ENCODE measurements at regions not wholly inside any gene's neighbourhood (a gene's known extent, or its start where the extent isn't known, plus 50 kb on each side); places are given as distances from the start of the nearest gene placed in this dataset.

DNA sequence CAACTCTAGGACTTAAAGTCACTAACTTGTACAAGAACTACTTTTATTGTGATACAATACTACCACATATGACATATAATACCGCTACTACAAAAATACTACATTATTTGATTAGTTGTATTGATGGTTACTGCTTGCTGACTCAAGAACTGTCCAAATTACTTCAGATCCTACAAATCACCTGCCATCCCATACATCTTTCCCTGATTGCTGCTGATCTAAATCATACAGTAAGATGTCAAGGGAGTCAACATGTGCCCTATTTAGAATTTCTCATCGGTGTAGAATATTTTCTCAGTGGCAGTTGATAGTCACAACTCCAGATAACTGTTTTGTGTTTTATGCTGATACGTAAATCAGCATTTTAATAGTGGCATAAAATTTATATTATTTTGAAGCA lies 161.0 kb upstream of the DSEL start:
- TF ChIP-seq, protein P1, sequence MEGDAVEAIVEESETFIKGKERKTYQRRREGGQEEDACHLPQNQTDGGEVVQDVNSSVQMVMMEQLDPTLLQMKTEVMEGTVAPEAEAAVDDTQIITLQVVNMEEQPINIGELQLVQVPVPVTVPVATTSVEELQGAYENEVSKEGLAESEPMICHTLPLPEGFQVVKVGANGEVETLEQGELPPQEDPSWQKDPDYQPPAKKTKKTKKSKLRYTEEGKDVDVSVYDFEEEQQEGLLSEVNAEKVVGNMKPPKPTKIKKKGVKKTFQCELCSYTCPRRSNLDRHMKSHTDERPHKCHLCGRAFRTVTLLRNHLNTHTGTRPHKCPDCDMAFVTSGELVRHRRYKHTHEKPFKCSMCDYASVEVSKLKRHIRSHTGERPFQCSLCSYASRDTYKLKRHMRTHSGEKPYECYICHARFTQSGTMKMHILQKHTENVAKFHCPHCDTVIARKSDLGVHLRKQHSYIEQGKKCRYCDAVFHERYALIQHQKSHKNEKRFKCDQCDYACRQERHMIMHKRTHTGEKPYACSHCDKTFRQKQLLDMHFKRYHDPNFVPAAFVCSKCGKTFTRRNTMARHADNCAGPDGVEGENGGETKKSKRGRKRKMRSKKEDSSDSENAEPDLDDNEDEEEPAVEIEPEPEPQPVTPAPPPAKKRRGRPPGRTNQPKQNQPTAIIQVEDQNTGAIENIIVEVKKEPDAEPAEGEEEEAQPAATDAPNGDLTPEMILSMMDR (IDR thresholded peaks at IDR 0.05; ENCODE audit: insufficient read depth, low read depth, low read length, missing control alignments) = no peak
- no peak for DNase-seq (ENCODE audit: low read depth)
- H3K4me3 ChIP-seq (ENCODE audit: low read depth, low read length) = no peak overlapping the region

DNA sequence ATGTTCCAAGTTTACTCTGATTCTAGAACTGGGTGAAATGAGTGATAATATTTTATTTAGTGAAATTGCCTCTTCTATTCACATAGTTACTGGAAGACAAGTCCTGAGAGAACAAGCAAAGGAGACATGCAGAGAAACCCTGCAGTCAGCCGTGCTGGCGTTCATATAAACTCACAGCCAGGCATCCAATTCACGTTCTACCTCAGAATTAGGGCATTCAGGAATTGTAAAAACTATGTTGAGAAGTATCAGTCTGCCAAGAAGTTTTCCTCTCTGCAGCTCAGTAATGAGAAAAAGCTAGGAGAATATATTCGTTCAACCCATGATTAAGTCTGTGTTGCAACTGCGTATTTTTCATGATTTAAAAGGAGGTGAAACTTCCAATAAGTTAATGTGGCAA lies 156.2 kb upstream of the DSEL start:
- TF ChIP-seq, protein P1 (IDR thresholded peaks at IDR 0.05; ENCODE audit: insufficient read depth, low read depth, low read length, missing control alignments) = no peak
- no peak overlapping the region for H3K4me3 ChIP-seq (ENCODE audit: low read depth, low read length)
- DNase-seq (ENCODE audit: low read depth) = no peak

DNA sequence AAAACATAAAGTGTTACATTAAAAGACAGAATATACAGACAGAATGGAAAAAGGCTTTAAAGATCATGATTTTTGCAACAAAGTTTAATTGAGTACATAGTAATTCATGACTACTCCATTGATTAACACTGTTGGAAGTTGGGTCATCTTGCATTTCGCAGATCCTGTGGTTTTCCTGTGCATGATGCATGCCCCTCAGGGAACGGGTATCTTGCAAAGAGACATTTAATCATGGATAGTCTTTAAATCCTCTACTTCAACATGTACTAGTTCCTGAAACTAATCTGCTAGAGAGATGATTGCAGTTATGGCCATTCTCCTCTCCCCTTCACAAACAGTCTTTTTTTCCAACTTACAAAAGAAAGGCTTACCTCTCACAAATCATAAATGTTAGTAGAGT lies 155.6 kb upstream of the DSEL start:
- H3K4me3 ChIP-seq (ENCODE audit: low read depth, low read length) = no peak overlapping the region
- DNase-seq (ENCODE audit: low read depth) = no peak
- TF ChIP-seq, protein P1 (IDR thresholded peaks at IDR 0.05; ENCODE audit: insufficient read depth, low read depth, low read length, missing control alignments) = no peak

DNA sequence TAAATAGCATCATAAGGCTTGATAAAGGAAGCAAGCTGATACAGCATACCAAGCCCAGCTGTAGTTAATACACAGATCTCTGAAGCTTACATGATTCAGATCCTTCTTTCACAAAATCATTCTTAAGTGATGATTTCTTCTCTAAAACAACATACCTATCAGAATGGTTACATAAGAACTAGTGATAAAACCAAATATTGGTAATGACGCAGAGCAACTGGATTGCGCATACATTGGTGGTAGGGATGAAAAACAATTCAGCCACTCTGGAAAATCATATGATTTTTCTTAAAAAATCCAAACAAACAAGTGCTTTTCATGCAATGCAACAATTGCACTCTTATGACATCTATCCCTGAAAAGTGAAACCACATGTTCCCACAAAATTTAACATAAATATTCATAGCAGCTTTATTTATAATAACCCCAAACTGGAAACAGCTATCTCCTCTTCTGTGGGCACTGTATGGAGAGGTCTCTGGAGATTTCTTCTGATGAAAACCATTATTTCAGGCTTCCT lies 153.6 kb upstream of the DSEL start:
- TF ChIP-seq, protein P1 (IDR thresholded peaks at IDR 0.05; ENCODE audit: insufficient read depth, low read depth, low read length, missing control alignments) = no peak
- no peak for DNase-seq (ENCODE audit: low read depth)
- no peak overlapping the region for H3K4me3 ChIP-seq (ENCODE audit: low read depth, low read length)

DNA sequence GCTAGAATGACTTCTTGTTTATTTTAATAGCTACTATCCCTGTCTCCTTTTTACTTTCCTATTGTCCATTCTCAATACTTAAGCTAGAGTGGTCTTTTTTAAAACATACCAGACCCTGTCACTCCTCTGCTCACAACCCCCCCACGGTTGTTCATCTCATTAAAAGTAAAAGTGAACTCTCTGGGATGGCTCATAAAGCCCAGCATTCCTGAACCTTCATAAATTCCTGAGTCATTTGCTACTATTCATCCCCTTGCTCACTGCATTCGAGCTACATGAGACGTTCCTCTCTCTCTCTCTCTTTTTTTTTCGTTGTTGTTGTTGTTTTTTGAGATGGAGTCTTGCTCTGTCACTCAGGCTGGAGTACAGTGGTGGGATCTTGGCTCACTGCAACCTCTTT lies 148.7 kb upstream of the DSEL start:
- TF ChIP-seq, protein P1 (IDR thresholded peaks at IDR 0.05; ENCODE audit: insufficient read depth, low read depth, low read length, missing control alignments) = no peak
- no peak overlapping the region for H3K4me3 ChIP-seq (ENCODE audit: low read depth, low read length)
- DNase-seq (ENCODE audit: low read depth) = no peak

DNA sequence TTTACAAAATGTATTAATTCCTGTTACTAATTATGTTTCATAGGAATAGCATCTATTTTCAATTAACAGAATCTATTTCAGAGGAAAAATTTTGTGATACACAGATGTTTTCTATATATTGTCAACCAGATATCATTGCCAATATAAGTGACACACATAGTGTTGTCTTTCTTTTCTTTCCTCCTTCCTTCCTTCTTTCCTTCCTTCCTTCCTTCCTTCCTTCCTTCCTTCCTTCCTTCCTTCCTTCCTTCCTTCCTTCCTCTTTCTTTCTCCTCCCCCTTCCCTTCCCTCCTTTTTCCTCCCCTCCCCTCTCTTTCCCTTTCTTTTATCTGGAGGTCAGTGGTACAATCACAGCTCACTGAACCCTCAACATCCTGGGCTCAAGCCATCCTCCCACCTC lies 146.5 kb upstream of the DSEL start:
- H3K4me3 ChIP-seq (ENCODE audit: low read depth, low read length) = no peak overlapping the region
- no peak for DNase-seq (ENCODE audit: low read depth)
- TF ChIP-seq, protein P1 (IDR thresholded peaks at IDR 0.05; ENCODE audit: insufficient read depth, low read depth, low read length, missing control alignments) = no peak

DNA sequence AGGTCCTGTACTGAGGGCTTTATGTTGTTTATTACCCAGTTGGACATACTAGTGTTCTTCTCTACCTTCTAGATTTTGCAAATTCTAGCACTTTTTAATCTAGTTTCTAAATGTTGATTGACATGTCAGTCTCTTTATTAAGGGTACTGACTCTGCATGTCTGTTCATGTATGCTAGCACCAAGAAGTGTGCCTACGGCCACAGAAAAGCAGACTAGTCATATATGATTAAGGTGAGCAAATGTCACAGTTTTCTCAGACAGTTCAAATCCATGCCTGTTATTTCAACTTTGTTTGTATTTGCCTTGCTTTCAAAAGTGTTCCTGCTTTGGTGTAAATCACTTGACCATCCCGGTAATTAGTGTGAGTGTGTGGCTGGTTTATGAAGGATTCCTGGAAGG lies 145.0 kb upstream of the DSEL start:
- DNase-seq (ENCODE audit: low read depth) = no peak
- TF ChIP-seq, protein P1 (IDR thresholded peaks at IDR 0.05; ENCODE audit: insufficient read depth, low read depth, low read length, missing control alignments) = no peak

More for the DNA sequence above, 145.0 kb upstream of the DSEL start:
- H3K4me3 ChIP-seq (ENCODE audit: low read depth, low read length) = no peak overlapping the region
